Stimulated activated CD4-positive, alpha-beta T cell treated with anti-CD3 and anti-CD28 coated beads, Interleukin-1b, Interleukin-23, amount 100 ng/mL, for 48 hours (primary cell): ENCODE measurements at regions not wholly inside any gene's neighbourhood (a gene's known extent, or its start where the extent isn't known, plus 50 kb on each side); places are given as distances from the start of the nearest gene placed in this dataset.
"Not testable (repeated sequence)": the region's sequence is repeated elsewhere in the genome, so short reads cannot be mapped to it uniquely, and the experiment has no call there.

Experiments
- DNase-seq: peaks from one replicate; pipeline ENCODE4 v3.0.0-alpha.2; 2020

DNA sequence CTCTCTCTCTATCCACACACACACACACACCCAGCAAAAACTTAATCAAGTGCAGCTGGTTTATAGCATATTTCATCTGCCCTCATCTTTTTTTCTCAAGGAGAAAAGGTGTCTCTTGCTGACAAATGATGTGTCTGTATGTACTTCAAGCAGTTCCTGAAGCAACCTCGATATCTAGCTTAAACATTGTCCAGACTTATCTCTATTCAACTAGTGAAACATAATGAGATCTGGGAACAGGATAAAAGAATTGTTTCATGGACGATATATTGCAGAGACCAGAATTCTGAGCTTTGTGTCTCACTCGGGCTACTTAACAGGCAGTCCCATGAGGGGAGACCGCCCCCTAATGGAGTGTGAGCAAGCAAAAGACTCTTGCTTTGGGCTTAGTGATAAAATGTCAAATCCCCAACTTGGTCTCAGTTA, 929.2 kb upstream of the SOX11 start:
- DNase-seq = no peak

DNA sequence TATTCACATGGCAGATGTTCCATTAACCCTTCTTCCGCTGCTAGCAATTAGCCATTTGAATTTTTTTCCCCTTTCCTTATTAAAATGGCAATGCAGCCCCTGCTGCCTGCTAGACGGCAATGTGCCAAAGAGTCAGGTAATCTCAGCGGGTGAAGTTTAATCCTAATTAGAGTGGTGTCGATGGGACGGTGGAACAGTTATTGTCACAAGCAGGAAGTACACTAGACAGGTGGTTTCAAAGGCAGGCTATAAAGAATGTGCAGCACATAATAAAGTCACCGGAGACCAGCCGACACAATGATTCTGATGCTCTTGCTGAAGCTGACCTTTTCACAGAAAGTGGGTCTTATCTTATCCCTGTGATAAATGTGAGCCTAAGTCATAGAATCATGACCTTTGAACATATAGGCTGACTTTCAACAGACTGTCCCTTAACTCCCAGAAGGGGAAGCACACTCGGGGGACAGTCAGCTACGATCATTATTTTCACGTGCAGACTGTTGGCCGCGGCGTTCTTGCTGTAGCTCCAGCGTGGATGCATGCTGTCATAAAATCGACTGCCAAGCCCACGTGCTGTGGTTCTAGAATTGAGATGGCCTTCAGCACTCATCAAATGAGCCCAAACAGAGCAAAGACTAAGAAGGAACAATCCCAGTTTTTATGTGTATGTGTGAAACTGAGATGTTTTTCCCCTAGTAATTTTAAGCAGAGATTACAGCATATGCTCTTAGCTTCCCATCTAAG, 926.2 kb upstream of the SOX11 start:
- no peak for DNase-seq

DNA sequence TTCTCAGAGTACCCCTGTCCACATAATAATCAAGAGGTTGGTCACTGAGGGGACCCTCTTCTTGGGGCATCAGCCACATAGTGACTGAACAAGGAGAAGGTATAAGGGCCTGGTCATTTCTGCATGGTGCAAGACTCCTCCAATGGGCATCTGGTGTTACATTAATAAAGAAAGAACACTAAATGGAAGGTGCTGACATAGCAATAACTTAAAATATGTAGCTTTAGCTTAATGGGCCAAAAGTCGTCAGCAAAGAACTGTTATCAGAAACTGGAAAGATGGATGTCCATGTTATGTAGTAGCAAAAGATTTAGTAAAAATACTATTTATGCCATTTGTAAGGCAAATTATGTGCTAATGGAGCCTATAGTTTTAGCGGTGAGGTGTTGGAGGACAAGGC, 916.5 kb upstream of the SOX11 start:
- no peak for DNase-seq

DNA sequence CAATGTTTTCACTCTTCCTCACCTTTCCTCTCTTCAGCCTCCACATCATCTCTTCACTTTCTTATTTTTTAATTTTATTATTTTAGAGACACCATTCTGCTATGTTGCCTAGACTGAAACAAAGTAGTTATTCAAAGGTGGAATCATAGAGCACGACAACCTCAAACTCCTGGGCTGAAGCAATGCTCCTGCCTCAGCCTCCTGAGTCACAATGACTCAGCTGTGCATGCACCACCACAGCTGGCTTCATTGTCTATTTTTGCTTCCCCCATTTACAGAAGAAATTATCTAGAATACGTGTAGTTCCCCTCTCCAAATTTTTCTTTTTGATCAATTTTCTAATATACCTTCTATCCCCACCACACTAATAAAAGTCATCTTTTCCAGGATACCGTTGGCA, 911.5 kb upstream of the SOX11 start:
- DNase-seq = no peak

DNA sequence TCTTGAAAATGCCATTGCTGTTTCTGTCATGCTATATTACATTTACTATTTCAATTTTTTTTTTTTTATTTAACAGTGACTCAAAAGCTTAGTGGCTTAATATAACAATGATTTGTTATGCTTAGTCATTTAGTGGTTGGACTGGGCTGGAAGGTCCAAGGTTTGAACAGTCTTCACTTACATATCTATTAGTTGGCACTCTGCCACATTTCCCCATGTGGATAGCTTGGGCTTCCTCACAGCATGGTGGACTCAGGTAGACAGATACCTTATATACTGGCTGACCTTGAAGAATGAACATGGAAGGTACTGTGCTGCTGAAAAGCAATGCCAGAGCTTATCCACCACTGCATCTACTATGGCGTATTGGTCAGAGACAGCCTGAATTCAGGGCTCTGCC, 909.5 kb upstream of the SOX11 start:
- no peak for DNase-seq

DNA sequence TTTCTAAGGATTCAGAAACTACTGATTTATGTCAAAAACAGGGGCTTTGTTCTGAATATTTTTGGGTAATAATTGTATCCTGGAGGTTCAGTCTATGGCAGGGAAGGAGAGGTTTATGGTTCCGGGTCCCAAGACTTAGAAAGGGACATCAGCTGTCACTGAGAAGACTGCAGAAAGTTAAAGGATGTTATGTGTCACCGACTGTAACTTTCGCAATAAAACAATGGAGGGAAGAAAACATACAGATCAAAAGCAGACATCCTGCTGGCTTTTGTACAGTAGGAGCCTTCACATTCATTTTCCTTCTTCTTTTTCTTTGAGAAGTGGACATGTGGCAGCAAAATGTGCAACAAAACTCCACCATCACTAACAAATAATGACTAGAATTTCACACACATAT, 900.7 kb upstream of the SOX11 start:
- no peak for DNase-seq

DNA sequence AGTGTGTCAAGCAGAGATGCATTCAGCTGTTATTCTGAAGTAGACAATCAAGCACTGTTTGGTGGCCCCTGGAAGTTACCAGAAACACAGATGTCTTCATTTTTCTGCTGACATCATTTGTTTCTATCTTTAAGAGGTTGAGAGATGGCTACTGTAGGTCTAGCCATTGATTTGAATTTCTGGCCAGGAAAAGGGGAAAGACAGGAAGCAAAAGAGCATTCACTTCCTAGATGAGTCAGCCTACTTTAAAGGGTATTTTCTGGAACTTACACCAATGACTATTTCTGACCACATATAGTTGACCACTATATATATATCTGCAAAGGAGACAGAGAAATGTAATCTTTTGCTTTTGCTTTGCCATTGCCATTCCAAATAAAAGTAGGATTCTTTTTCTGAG, 900.1 kb upstream of the SOX11 start:
- DNase-seq = no peak

DNA sequence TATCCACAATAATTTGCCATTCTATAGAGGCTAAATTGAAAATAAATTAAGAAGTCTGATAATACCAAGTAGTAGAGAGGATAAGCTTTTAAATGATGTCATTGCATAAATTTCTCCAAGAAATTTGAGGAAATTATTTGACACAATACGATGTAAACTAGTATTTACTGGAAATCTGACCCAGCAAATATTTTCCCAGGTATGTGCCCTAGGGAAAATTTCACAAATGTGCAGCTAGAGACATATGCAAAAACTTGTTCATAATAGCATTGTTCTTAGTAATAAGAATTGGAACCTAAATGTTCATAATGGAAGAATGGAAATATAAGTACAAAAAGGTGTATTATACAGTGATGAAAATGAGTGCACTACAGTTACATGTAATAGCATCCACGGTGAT, 888.8 kb upstream of the SOX11 start:
- DNase-seq = no peak

DNA sequence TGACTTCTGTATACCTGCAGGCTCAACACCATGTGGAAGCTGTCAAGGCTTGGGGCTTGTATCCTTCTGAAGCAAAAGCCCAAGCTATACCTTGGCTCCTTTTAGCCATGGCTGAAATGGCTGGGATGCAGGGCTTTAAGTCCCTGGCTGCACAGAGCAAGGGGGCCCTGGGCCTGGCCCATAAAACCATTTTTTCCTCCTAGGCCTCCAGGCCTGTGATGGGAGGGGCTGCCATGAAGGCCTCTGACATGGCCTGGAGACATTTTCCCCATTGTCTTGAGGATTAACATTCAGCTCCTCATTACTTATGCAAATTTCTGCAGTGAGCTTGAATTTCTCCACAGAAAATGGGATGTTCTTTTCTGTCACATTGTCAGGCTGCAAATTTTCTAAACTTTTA, 878.0 kb upstream of the SOX11 start:
- DNase-seq = not testable (repeated sequence)

DNA sequence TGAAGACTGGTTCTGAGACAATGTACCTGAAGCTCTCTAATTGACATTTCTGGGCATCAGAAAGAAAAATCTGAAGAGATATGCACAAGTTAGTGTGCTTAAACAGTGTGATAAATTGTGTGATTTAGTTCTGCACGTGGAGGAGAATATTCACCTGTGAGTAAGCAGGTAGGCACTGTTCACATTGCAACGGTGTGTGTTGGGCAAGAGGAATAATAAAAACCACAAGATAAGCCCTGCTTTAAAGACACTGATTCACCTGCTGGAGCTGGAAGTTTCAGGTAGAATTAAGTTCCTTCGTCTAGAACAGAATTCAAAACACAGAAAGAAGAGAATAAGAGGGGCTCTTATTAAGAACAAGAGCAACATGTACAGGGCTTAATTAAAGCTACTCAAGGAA, 864.3 kb upstream of the SOX11 start:
- DNase-seq = no peak

DNA sequence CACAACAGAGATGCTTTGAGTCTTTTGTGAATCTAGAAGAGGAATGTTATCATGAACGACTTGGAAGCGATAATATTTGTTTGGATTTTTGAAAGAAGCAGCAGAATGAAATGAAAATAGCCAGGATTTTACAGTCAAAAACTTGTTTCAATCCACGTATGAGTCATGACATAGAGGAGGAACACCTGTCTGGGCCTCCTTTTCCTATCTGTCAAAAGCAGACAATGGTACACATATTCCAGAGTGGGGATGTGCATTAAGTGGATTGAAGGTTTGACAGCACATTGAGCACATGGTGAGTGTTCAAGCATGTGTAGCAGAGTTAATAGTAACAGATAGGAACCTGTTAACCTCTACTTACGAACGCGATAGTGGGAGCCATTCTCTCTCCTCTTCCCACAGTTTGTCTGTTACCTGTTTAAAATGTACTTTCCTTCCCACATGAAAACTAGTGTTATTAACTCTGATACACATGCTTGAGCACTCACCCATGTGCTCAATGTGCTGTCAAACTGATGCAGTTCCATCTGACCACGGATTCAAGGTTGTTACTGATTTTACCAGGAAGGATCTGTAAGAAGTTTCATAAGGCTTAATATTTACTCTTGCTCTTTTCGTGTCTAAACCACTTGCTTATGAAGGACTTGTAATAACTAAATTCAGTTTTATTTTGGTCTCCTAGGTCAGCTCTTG, 863.4 kb upstream of the SOX11 start:
- no peak for DNase-seq

DNA sequence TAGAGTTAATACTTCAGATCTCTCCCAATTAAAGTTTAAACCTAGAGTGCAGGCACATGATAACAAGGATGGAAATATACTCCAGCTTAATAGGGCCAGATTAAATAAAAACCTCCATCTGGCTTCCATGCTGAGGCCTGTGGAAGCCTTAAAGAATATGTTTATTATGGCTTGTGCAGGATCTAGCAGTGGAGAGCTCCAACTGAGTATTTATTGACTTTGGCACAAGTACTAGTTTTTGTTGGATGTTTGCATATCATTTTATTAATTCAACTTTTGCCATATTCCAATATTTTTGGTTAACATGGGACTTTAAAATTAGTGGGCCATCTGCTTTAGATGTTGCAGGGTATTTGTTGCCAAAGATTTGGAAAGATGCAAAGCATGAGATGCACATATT, 860.4 kb upstream of the SOX11 start:
- no peak for DNase-seq

DNA sequence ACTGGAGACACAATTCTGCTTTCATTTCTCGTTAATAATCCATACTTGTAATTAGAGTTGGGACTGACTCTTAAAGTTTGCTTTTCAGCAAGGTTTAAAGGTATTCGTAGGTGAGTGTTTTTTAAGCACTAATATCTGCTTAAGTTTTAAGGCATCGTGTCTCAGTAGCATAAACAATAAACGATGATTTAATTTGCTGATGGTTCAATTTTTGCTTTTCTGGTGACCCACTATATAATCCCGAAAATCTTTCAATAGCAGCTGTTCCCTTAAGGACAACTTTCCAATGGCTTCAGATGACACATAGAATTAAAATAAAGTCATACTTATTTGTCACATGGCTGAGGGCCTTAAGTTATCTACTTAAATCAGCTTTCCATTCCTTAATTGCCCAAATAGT, 859.5 kb upstream of the SOX11 start:
- DNase-seq = no peak

DNA sequence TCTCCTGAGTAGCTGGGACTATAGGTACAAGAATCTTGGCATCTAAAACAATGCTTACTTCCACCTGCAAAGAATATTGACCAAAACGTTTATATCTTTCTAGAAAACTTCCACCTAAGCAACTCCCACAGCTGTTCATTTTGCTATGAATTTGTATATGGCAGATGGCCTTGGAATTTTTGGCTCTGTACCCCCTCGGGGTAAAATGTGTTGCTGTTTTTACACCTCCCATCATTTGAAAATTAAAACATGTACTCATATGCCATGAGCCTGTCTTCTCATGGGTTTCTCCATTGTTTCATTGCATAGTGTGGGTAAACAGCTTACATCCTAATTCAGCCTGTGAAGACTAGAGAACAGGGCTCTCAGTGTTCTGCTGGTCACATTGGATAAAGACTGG, 853.6 kb upstream of the SOX11 start:
- no peak for DNase-seq

DNA sequence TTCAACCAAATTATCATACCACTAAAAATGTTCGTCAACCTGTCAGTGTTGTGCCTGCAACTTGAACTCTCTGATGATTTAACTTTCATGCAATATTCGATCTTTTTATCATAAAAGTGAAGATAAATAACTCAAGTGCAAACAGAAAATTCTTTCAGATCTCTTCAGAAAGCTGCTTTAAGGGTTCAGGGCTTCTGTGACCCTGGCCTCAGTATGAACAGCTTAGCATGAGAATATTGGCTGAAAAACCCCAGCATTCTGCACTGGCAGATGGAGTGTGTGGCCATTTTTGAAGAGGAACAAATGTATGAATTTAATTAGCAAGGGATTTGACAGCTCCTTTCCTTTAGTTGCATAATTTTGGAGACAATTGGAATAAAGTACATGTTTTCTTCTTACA, 851.4 kb upstream of the SOX11 start:
- no peak for DNase-seq

DNA sequence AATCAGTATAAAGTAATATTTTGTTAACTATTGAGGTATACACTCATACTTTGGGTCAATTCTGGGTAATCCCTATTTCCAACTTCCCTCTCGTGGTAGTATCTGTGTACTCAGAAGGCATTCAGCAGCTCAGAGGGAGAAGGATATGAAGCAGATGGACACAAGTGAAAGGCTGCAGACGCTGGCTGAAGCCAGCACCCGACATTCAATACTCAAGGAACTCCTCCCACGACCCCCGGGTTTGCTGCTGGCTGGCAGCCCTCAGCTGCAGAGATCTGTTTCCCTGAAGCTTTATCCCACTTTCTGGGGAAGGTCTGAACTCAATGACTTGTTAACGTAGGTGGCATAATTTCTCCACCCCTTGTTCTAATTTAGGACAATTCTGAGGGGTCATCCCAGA, 847.3 kb upstream of the SOX11 start:
- no peak for DNase-seq

DNA sequence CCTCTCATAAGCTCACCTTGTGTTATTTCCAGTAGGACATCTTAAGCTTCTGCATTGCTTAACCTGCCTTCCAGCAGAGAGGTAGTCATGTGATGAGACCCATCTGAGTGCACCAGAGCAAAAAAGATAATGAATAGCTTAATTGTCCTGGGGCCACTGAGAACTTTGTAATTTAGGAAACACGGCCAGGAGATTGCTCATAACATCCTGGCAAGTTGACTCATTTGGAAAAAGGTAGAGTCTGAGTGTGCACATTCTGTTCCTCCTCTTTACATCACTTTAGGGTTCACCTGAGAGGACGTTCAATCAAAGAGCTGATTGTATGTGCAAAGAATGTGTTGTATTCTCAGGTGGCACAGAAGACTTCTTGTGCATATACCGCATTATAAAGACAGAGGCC, 830.2 kb upstream of the SOX11 start:
- no peak for DNase-seq

DNA sequence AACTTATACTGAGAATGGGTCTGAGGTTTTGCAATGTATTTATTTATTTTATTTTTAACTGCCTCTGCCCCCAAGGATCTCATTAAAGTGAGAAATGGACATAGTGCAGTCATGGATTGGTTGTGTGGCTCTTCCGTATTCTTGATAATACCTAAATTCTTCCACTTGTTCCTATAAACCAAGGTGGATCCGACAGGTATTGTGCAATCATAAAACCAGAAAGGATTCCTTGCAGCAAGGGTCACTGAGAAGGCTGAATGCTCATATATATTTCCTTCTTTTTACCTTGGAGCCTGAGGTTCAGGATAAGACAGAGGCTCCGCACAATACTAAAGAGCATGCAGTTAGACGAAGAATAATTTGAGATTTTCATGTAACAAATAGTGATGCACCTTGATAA, 826.0 kb upstream of the SOX11 start:
- DNase-seq = no peak

DNA sequence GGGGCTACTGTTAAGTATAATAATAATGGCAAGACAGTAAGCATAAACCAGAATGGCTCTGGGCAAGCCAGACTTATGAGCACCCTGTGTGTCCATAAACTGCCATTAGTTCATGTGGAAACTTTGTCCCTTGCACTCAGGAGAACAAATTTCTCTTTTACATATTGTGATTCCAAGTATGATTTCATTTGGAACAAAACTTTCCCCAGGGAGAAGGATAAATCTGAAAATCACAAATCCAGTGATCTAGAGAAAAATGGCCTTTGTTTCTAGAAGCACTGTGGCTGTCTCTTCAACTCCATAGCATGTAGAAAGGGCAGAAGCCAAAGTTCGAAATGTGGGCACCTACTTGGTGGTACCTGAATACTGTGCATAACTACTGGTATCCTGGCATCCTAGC, 823.7 kb upstream of the SOX11 start:
- DNase-seq = no peak

DNA sequence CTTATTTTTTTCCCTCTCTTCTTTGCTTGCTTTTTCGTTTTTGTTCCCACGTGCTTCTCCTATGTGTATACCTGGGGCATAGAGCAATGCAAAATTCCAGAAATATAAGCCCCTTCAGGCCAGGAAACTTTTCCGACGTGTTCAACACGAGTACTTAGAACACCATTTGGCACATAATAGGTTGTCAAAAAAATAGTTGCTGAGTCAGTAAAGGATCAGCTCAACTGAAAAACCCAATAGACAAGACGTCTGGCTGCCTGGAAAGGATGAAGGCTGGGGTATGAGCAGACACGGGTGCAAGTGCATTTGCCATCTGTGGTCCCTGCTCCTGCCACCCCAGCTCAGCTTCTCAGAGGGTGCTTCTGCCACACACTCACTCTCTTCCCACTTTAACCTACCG, 823.0 kb upstream of the SOX11 start:
- no peak for DNase-seq

DNA sequence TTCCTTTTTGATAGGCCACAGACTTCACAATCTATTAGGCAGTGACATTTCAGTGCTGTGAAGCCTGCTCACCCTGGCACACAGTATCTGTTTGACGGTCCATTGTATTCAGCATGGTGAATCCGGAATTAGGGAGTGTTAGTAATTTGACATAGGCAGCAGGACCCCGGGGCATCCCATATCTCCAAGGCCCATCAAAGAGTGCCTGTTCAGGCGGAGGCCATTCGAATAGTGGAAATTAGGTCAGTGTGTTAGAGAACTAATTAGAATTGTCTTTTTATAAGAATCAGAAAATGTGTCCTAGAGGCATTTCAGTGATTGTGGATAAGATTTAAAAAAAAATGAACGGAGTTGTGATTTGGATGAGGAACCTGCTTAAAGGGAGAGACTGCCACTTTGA, 818.8 kb upstream of the SOX11 start:
- DNase-seq = no peak

DNA sequence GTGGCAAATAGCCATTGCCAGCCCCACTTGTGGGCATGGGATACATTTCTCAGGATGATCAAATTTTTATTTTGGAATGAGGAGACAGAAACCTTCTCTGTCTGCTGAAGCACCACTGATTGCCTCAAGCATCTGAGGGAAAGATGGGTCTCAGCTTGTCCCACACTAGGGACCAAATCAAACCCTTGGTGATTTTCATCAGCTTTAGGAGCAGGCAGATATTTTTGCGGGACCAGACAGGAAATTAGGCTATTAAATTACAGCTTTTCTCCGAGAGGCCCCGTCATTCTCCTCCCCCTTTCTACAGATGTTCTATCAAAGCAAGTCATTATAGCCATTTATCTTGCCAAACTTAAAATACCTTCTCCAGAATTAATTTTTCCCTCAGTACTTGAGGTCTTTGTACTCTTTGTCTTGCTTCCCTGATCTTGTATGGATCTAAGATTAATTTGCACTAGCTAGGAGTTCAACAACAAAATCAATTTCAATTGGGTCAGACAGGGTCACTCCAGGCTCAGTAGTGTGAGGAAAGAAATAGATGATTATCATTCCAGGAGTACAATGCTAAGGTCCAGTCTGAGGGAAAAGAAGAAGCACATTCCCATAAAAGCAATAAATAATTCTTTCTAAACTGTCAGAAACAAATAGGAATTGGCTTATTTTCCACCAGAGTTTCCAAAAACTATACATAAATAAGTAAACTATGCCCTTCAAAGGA, 818.1 kb upstream of the SOX11 start:
- DNase-seq = no peak

DNA sequence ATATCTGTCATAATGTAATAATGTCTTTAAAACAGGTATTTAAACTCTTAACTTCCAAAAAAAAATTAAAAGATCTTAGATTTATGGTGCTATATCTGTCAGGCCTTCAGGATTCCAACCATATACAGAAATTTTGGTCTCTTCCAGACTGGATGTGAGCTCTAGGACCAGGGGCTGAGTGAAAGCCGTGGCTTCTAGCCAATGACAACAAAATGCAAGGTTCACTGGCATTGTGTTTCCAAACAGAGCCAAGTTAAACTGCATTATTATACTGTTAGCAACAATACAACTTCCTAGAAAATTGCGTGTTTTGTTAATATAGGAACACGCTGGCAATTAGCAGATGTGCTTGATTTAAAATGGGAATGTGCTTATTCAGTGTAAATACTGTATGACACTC, 809.8 kb upstream of the SOX11 start:
- no peak for DNase-seq

DNA sequence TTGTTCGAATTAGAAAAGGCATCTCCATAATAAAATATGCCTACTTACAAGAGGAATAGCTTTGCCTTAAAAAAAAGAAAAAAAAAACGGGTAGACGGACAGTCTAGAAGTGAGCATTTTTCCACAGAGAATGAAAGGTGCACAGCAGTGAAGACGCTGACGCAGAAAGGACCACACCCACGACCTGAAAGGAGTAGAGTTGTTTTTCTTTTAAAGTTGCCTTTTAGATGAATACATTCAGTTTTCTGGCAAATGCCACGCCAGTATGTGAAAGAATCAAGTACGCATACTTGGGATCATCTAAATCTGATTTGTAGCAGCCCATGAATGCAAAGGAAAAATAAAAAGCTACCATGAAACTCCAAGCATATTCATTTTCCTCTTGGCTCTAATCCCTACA, 809.2 kb upstream of the SOX11 start:
- no peak for DNase-seq
